Fibroblast of upper back skin (primary cell): ENCODE measurements at regions not wholly inside any gene's neighbourhood (a gene's known extent, or its start where the extent isn't known, plus 50 kb on each side); places are given as distances from the start of the nearest gene placed in this dataset.
"Not testable (repeated sequence)": the region's sequence is repeated elsewhere in the genome, so short reads cannot be mapped to it uniquely, and the experiment has no call there.

Experiments used
- DNase-seq: peaks from one replicate; pipeline ENCODE4 v3.0.0-alpha.2; 2013

GRCh38 chr7:91356915-91357314, 92.7 kb downstream of the FZD1 start:
- no peak for DNase-seq

- DNase-seq = peak; percentile 37
Observed at GRCh38 chr7:91357379-91357778, 93.1 kb downstream of the FZD1 start.

- DNase-seq = peak; percentile 79
Observed at GRCh38 chr7:91357901-91358300, 93.7 kb downstream of the FZD1 start.

GRCh38 chr7:91358303-91358702, 94.1 kb downstream of the FZD1 start:
- DNase-seq = no peak

- DNase-seq = not testable (repeated sequence)
Observed at GRCh38 chr7:91365097-91365496, 100.9 kb downstream of the FZD1 start.

- DNase-seq = no peak
Observed at GRCh38 chr7:91366091-91366490, 101.9 kb downstream of the FZD1 start.

- no peak for DNase-seq
Observed at GRCh38 chr7:91367812-91368578, 103.8 kb downstream of the FZD1 start.

- DNase-seq = no peak
Observed at GRCh38 chr7:91372323-91372722, 108.1 kb downstream of the FZD1 start.

- peak; percentile 52 for DNase-seq
Observed at GRCh38 chr7:91373111-91373800, 109.0 kb downstream of the FZD1 start.

GRCh38 chr7:91374321-91374989, 110.2 kb downstream of the FZD1 start:
- DNase-seq = no peak

- no peak for DNase-seq
Observed at GRCh38 chr7:91375378-91375777, 111.1 kb downstream of the FZD1 start.

- no peak for DNase-seq
Observed at GRCh38 chr7:91378131-91378530, 113.9 kb downstream of the FZD1 start.

- peak; percentile 38 for DNase-seq
Observed at GRCh38 chr7:91379236-91379635, 115.0 kb downstream of the FZD1 start.

GRCh38 chr7:91379991-91380390, 115.8 kb downstream of the FZD1 start:
- DNase-seq = no peak

- peak; percentile 94 for DNase-seq
Observed at GRCh38 chr7:91383053-91383904, 119.0 kb downstream of the FZD1 start.

- DNase-seq = no peak
Observed at GRCh38 chr7:91383905-91384274, 119.7 kb downstream of the FZD1 start.

GRCh38 chr7:91394757-91395156, 130.5 kb downstream of the FZD1 start:
- not testable (repeated sequence) for DNase-seq

- not testable (repeated sequence) for DNase-seq
Observed at GRCh38 chr7:91395313-91395712, 131.1 kb downstream of the FZD1 start.

GRCh38 chr7:91397096-91397495, 132.9 kb downstream of the FZD1 start:
- peak; percentile 62 for DNase-seq

- no peak for DNase-seq
Observed at GRCh38 chr7:91397612-91398011, 133.4 kb downstream of the FZD1 start.

GRCh38 chr7:91398341-91398740, 134.1 kb downstream of the FZD1 start:
- no peak for DNase-seq

GRCh38 chr7:91405092-91405788, 141.0 kb downstream of the FZD1 start:
- DNase-seq = no peak
